ENCODE measurements at regions not wholly inside any gene's neighbourhood (a gene's known extent, or its start where the extent isn't known, plus 50 kb on each side); places are given as distances from the start of the nearest gene placed in this dataset.

GRCh38 chr2:238979636-238980035, 131.8 kb downstream of the TWIST2 start:
- H3K4me3 ChIP-seq (ENCODE audit: control insufficient read depth, low read depth, low read length), result no peak overlapping the region
- no peak for DNase-seq (ENCODE audit: low read depth)
- TF ChIP-seq, protein P1, sequence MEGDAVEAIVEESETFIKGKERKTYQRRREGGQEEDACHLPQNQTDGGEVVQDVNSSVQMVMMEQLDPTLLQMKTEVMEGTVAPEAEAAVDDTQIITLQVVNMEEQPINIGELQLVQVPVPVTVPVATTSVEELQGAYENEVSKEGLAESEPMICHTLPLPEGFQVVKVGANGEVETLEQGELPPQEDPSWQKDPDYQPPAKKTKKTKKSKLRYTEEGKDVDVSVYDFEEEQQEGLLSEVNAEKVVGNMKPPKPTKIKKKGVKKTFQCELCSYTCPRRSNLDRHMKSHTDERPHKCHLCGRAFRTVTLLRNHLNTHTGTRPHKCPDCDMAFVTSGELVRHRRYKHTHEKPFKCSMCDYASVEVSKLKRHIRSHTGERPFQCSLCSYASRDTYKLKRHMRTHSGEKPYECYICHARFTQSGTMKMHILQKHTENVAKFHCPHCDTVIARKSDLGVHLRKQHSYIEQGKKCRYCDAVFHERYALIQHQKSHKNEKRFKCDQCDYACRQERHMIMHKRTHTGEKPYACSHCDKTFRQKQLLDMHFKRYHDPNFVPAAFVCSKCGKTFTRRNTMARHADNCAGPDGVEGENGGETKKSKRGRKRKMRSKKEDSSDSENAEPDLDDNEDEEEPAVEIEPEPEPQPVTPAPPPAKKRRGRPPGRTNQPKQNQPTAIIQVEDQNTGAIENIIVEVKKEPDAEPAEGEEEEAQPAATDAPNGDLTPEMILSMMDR (IDR thresholded peaks at IDR 0.05; ENCODE audit: control insufficient read depth, insufficient read depth, low read depth, low read length, missing control alignments), result no peak

DNA sequence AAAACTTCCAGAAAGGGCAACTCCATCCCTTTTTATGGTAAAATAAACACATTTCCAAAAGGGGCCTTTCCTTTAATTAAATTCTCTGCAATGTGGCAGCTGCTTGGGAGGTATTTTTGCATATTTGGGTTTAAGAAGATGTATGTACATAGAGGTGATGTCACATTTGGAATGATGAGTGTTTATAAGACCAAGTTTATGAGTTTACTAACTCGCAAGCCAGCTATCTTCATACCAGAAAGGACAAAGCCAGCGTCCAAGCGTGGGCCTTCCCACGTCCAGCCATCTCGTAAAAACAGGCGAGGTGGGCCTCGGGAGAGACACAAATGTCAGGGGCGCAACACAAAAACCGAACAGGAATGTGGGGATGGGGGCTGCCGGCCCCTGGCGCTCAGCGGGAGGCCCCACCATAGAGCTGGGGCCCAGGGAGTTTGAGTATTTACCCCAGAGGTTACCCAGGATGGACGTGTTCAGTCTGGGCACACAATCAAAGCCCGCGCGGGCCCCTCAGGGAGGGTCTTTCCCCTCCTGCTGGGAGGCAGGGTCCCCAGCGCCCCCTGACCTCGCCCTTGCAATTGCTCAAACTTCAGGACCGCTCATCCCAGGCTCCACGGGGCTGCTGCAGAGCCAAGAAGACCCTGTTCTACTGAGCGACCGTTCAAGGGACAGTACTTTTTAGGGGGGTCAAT, 137.3 kb downstream of the TWIST2 start:
- TF ChIP-seq, protein P1 (IDR thresholded peaks at IDR 0.05; ENCODE audit: control insufficient read depth, insufficient read depth, low read depth, low read length, missing control alignments), result no peak
- no peak overlapping the region for H3K4me3 ChIP-seq (ENCODE audit: control insufficient read depth, low read depth, low read length)
- DNase-seq (ENCODE audit: low read depth), result no peak

- no peak for DNase-seq (ENCODE audit: low read depth)
- TF ChIP-seq, protein P1 (IDR thresholded peaks at IDR 0.05; ENCODE audit: control insufficient read depth, insufficient read depth, low read depth, low read length, missing control alignments), result no peak
- H3K4me3 ChIP-seq (ENCODE audit: control insufficient read depth, low read depth, low read length), result no peak overlapping the region
Observed at GRCh38 chr2:238985931-238986446, 138.1 kb downstream of the TWIST2 start.

DNA sequence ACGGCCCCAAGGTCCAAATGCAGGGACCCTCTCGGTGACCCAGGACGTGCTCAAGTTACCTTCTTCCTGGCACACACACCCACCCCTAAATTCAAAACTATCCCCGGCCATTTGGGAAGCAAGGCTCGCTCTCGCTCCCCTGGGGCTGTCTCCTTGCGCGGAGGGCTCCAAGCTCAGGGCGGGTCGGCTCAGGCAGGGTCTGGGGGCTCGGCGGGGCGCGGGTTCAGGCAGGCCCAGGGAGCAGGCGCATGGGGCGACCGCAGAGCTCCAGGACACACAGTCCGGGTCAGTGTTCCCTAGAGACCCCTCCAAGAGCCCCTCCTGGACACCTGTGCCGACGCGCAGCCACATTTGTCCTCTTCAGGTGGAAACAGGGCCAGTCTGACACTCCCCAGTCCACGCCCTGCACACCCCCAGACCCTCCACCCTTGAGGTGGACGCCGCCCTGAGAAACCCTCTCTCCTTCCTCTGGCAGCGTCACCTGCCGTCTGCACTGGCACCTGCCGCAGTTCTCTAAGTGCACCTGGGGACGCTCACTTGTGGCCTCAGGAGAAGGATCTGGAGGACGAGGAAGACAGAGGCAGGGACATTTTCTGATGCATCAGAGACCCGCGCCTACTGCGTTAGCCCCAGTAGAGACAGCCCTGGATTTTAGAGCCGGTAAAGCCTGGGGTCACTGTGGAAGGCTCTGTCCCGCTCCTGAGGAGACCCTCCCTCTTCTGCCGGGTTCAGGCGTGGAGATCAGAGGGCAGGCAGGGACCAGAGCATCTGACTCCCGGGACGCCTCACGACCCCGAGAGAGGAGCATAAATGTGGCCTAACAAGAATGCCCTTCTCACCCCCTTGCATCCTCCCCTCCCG, 138.8 kb downstream of the TWIST2 start:
- no peak for DNase-seq (ENCODE audit: low read depth)
- TF ChIP-seq, protein P1 (IDR thresholded peaks at IDR 0.05; ENCODE audit: control insufficient read depth, insufficient read depth, low read depth, low read length, missing control alignments), result no peak
- H3K4me3 ChIP-seq (ENCODE audit: control insufficient read depth, low read depth, low read length), result no peak overlapping the region

DNA sequence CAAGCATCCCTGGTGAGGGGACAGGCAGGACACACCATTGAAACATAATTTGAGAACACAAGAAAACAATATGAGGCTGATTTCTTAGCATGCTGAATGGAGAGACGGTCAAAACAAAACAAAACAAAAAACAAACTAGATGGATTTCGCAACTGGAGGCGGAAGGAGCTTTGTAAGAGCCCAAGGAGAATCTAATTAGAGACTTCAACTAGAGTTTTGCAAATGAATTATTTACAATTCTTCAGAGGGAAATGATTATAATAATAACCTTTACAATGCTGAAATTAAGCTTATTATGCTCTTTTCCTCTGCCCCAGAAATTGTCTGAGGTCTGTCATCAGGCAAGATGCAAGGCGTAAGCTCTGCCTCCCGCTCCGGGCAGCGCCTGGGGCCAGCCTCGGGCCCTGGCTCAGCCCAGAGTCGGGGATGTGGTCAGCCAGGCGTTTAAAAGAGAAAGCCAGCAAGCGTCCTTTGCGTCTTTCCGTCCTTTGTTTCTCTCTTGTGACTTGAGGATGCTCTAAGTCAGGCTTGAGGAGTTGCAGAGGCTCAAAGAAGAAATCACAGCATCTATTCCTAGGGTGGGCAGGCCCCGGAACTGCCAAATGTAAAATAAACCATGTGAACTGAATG, 139.6 kb downstream of the TWIST2 start:
- no peak overlapping the region for H3K4me3 ChIP-seq (ENCODE audit: control insufficient read depth, low read depth, low read length)
- DNase-seq (ENCODE audit: low read depth), result no peak
- TF ChIP-seq, protein P1 (IDR thresholded peaks at IDR 0.05; ENCODE audit: control insufficient read depth, insufficient read depth, low read depth, low read length, missing control alignments), result no peak

GRCh38 chr2:238988105-238988504, 140.2 kb downstream of the TWIST2 start:
- no peak overlapping the region for H3K4me3 ChIP-seq (ENCODE audit: control insufficient read depth, low read depth, low read length)
- no peak for DNase-seq (ENCODE audit: low read depth)
- TF ChIP-seq, protein P1 (IDR thresholded peaks at IDR 0.05; ENCODE audit: control insufficient read depth, insufficient read depth, low read depth, low read length, missing control alignments), result no peak

All from AG09309 (cell line).